ENCODE measurements at regions not wholly inside any gene's neighbourhood (a gene's known extent, or its start where the extent isn't known, plus 50 kb on each side); places are given as distances from the start of the nearest gene placed in this dataset.
"Not testable (repeated sequence)": the region's sequence is repeated elsewhere in the genome, so short reads cannot be mapped to it uniquely, and the experiment has no call there.

DNA sequence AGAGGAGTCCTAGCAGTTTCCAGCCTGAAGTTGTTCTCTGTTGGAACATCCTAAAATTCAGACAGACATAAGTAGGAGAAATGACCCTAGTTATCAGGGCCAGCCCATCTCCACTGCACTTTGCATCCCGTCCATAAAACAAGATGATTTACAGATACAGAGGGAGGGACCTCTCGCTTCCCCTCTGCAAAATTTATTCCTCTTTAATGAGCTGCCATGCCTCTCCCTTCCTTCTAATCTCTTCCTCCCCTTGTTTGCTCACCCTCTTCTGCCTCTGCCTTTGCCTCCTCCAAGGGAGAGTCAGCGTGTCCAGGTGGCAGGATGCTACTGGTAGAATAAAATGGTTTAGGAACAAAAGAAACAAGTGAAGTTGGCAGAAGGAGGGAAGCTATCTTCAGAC is 351.3 kb downstream of the SOX9 start:
- no peak for DNase-seq (ENCODE audit: low read depth in 2 of 2)

DNA sequence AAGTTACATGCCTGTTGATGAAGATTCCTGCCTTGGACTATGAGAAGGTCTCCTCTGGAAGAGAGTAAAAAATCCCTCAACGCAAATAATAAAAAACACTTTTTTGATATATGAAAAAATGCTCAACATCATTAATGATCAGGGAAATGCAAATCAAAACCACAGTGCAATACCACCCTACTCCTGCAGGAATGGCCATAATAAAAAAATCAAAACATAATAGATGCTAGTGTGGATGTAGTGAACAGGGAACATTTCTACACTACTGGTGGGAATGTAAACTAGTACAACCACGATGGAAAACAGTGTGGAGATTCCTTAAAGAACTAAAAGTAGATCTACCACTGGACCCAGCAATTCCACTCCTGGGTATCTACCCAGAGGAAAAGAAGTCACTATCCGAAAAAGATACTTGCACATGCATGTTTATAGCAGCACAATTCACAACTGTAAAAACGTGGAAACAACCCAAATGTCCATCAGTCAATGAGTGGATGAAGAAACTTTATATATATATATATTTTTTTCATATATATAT is 352.1 kb downstream of the SOX9 start:
- DNase-seq (ENCODE audit: low read depth in 2 of 2) = not testable (repeated sequence)

DNA sequence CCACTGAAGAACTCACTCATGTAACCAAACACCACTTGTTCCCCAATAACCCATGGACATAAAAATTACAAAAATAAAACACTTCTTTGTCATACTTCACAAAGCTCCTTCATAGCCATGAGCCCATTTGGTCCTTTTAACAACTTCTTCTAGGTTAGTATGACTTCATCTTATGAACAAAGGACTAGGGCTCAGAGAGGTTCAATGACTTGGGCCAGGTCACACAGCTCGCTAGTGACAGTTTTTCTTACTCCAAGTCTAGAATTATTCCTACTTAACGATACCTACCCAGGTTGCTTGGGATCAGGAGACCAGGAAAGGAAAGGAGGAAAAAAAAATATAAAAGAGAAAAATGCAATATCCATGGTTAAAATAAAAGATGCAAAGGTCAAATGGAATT is 353.4 kb downstream of the SOX9 start:
- DNase-seq (ENCODE audit: low read depth in 2 of 2) = no peak

DNA sequence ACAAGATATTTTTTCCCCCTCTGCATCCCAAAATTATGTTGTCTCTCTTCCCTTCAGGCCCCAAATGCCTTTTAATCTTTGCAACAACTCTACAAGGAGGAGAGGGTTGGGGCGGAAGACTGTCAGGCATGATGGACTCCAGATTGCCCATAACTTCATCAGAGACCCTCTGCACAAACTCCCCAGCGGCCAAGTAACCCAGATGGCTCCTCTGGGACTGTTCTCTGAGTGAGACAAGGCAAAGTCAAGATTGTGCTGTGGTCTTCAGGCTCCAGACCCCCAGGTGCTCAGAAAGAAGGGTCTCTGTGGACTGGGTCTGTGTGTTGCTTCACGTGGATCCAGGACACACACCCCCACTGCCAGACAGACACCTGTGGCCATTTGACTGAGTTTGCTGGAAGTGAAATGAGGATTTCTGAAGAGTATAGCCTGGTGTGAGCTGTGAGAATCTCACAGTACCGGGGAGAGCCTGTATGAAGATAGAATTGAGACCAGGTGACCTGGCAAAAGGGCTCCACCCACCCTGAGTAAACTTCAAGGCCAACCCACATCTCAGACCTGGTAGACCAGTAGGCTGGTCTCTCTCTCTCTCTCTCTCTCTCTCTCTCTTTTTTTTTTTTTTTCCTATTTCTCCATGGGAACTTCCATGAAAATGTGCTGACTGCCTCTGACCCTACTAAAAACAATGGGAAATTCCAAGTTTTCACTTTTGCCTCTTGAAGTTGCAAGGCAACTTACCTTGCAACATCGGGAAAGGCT is 354.1 kb downstream of the SOX9 start:
- no peak for DNase-seq (ENCODE audit: low read depth in 2 of 2)

DNA sequence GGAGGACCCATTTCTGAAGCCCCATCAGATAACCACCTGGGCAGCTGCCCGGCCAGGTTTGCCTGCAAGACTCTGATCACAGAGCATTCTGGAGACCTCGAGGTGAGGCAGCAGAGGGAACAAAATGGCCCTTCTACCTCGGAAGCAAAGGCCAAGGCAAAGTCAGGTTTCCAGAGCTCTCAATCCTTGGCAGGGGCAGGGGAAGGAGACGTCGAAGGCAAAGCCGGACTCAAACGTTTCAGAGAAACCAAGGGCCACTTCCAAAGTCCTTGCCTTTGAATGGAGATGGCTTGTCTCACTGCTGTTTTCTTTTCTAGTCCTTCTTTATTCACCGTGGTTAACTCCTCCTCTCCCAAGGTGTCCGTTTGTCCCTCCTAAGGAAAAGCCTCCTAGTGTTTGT is 355.3 kb downstream of the SOX9 start:
- DNase-seq (ENCODE audit: low read depth in 2 of 2) = no peak

DNA sequence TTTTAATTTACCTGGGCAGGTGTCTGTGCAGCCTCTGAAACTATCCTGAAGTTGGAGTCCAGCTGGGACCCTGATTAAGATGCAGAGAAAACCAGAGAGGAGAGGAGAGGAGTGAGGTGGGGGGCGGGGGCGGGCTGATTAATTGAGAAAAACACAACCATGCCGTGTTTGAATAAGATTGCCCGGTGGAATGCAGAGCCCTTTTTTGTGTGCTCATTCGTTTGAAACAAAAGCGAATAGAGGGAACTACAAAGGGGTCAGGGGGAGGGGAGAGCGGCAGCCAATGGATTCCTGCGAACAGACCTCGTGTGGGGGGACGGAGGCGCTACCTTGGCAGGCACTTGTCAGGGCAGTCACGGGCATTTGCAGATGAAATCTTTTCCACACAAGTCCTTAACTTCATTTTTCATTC is 355.8 kb downstream of the SOX9 start:
- no peak for DNase-seq (ENCODE audit: low read depth in 2 of 2)

DNA sequence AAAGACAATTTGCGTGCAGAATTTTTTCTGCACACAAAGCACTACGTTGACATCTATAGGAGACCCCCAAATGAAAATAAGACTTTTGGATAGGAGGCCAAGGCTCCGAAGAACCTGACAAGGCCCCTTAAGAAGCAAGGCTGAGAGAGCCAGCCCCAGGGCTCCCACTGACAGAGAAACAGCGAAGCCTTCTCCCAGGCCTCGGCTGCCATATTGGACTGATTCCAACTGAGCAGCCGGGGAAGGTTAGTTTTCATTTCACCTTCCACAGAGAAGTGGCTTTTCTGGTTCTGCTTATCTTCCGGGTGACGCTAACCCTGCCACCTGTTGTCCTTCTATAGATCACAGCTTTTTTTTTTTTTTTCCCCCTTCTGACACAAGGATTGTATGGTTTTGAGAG is 356.7 kb downstream of the SOX9 start:
- DNase-seq (ENCODE audit: low read depth in 2 of 2) = no peak

DNA sequence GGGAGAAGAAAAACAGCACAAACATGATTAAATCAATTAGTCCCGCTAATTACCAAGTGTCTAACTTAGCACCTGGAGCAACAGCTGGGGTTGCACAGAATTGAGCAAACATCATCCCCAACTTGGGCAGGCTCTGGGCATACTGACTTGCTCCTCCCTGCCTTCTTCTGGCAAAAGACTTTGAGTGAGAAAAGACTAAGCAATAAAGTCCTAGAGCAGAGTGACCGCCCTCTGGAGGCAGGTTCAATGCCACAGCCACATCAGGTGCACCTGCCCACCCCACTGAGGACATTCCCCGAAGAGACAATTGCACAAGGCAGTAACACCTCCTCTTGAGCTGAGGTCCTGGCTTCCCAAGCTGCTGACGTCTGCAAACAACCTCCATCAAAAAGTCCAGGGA is 358.3 kb downstream of the SOX9 start:
- no peak for DNase-seq (ENCODE audit: low read depth in 2 of 2)

DNA sequence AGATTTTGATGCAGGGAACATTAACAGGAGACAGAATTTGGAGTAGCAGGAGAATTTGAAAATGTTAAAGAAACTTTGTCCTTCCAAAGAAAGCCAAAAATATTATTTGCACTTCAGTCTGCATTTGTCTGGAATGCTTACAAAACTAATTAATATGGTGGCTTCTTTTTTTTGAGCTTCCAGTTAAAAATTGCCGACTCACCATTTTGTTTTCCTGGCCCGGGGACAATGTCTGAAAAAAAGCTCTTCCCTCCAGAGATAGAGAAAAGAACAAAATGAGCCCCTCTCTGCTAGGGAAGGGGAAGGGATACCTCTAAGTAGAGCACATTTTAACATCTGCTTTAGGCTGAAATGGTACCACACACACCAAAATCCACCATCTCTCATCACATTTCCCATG is 360.8 kb downstream of the SOX9 start:
- DNase-seq (ENCODE audit: low read depth in 2 of 2) = no peak

DNA sequence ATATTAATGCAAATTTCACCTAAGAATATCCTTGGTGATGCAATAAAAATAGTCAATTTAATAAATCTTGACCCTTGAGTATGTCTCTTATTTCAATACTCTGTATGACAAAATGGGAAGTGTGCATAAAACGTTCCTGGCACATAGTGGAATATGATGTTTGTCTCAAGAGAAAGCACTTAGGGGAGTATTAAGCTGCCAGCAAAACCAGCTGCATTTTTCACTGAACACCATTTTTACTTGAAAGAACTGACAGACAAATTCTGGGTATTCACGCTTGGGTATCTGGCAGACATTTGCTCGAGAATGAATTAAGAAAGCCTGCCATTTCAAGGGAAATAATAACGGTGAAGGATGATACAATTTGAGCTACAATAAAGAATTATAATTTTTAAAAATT is 364.8 kb downstream of the SOX9 start:
- DNase-seq (ENCODE audit: low read depth in 2 of 2) = no peak

DNA sequence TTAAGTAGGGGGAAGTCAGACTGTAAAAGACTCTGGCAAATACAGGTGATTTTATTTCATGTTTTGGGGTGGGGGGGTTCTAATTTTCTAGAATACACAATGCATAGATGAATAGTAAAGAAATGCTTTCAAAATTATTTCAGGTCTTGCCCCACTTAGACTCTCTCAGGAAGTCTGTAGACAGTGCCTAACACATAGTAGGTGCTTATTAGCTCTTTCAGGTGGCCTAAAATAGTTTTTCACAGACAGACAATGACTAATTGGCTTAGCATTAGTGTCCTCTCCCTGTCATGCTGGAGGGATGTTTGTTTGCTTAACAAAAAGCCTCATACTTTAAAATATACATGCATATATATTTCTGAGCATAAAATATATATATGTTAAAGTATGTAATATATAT is 366.0 kb downstream of the SOX9 start:
- no peak for DNase-seq (ENCODE audit: low read depth in 2 of 2)

DNA sequence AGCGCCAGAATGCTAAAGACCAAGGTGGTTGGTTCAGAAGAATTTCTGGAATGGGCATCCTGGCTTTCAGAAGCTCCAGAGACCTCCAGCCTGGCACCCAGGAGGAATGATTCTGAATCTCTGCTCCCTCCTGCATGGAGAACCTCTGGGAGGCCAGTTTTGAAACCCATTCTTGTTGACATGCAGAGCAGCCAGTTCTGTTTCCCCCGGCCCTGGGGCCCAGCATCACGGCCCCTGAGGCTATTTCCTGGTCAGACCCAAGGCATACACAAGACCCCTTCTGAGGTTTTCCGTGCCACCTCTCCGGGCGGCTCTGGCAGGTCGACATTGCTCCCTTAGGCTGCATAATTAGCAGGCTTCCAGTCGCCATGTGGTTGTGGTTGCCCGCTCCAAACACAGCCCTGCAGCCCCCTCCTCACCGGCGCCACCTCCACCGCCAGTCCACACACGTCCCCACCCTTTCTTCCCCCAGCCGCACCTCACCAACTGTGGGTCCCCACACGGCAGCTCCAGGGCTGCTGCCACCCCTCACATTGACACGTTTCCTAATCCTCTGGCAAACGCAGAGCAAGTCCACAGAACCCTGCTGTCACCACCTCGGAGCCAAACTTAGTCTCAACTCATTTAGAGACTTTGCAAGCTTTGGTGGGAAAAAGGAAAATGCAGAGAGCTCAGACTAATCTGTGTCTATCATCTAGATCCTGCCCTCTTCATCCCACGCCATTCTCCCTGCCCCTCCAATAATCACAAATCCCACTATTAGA is 367.1 kb downstream of the SOX9 start:
- DNase-seq (ENCODE audit: low read depth in 2 of 2) = no peak

DNA sequence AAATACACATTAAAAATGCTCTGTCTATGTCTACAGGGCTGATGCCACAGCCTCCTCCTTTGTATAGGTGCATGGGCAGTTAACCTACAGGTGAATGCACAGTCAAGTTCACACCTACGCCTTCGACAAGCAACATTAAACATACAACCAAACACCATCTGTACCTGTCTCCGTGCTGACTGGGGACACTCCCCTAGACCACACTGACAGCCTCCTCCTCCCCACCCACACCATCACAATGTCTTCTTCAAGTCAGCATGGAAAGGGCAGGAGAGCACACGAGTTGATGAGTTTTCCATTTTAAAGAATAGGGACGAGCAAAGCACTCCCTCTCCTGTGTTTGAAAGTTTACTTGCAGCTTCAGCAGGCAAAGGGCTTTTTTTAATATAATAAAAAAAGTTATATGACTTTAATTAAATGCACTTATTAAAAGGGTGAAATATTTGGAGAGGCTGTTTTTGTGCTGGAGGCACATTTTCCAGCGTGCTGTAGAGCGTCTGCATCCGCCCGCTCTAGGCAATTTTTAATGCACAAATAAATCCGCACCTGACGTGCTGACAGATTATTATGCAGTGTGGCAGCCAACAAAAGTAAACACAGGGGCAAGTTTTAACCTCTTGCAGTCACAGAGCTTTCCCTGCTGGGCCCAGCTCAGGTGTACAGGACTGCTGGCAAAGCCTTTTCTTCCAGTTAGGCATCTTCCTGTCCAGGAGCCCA is 367.9 kb downstream of the SOX9 start:
- no peak for DNase-seq (ENCODE audit: low read depth in 2 of 2)

DNA sequence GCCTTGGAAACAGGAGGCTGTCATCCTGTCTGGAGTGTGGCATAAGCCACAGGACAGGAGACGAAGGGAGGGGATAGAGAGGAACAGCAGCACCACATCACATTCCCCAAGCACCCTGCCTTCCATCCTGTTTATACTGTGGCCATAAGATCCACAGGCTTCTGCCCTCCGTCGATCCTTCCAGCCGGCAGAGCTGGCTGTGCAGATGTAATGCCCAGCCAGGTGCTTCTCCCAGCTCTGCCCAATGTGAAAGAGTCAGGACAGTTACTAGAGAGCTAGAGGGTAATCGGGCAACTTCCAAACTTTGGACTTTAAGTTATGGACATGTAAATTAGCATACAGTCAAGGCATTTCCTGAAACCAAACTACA is 368.4 kb downstream of the SOX9 start:
- no peak for DNase-seq (ENCODE audit: low read depth in 2 of 2)

DNA sequence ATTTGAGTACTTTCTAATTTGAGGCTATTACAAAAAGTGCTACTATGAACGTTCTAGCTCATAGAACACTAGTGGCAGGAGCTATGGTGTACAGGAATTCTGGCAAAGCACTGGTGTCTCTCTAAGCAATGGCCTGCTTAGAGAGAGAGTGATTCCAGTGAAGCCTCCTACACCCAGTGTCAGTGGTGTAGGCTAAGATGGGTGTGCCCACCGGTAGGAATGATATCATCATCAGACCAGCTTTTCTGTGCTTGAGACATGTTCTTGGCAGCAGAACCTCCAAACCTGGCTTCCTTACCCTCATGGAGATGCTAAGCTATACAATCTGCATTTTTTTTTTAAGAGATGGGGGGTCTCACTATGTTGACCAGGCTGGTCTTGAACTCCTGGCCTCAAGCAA is 370.3 kb downstream of the SOX9 start:
- no peak for DNase-seq (ENCODE audit: low read depth in 2 of 2)

DNA sequence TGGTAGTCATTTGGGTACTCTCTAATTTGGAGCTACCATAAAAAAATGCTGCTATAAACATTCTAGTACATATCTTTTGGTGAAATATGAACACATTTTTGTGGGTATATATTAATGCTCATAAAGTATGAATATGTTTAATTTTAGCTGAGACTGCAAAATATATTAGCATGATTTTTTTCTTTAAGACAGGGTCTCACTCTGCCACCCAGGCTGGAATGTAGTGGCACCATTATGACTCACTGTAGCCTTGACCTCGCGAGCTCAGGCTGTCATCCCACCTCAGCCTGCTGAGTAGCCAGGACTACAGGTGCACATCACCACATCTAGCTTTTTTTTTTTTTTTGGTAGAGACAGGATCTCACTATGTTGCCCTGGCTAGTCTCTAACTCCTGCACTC is 371.7 kb downstream of the SOX9 start:
- DNase-seq (ENCODE audit: low read depth in 2 of 2) = no peak

DNA sequence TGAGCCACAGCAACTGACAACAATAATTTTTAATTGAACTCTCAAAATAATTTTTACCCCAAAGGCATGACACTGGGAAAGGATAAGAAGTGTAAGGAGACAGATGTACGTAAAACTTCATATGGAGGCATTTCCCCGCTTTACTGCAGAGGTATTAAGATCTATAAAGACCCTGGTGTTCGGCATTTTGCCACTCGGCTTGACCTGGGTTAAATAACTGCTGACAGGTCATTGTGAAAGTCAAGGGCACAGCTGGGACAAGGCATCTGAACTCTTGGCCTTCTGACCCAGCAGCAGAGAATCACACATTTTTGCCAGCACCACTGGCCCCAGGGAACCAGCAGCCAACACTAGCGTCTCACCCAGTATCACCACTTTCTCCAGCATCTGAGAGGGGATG is 372.1 kb downstream of the SOX9 start:
- DNase-seq (ENCODE audit: low read depth in 2 of 2) = no peak

DNA sequence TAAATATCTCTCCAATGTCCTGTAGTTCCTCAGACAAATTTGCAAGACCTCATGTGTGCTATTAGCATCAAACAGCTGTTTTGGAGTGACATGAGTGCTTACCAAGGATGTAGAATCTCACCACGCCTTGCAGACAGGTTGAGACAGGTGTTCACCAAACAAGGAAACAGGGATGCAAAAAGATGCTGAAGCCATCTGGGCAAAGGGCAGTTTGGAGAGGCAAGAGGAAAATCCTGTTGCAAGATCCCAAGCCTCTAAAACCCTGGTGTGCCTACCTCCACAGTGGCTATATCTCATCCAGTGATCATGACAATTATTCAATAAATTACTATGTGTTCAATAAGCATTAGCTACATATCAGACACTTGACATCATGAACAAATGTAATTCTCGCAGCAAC is 373.7 kb downstream of the SOX9 start:
- no peak for DNase-seq (ENCODE audit: low read depth in 2 of 2)

DNA sequence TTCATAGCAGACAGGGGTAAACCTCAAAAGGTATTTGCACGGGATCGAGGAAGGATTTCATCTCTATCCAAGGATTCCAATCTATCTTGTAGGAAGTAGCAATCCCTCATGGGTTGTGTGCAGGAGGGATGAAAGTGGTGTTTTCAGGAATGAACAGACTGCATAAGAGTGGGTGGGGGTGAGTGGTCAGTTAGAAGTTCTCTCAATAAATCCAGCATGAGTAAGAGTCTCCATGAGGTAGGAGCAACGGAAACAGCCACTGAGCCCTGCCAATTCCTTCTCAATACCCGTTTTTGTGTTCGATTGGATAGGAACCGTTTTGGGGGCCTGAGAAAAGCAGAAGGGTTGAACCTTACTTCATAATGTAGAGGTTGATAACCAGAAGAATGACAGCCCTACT is 375.6 kb downstream of the SOX9 start:
- no peak for DNase-seq (ENCODE audit: low read depth in 2 of 2)

DNA sequence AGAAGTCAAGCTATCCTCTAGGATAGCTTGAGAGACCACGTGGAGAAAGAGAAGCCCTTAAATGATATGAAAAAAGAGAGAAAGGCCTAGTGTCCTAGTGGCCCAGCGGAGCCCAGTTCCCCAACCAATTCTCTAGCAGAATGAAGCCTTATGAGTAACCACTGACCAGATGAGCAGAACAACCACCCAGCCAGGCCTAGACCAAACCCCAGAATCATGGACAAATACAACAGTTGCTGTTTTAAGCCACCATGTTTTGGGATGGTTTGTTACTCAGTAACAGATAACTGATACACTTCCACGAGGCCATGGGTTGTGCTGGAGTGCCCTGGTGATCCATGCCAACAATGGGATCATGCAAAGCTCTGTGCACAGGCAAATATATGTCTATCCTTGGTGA is 377.1 kb downstream of the SOX9 start:
- no peak for DNase-seq (ENCODE audit: low read depth in 2 of 2)

DNA sequence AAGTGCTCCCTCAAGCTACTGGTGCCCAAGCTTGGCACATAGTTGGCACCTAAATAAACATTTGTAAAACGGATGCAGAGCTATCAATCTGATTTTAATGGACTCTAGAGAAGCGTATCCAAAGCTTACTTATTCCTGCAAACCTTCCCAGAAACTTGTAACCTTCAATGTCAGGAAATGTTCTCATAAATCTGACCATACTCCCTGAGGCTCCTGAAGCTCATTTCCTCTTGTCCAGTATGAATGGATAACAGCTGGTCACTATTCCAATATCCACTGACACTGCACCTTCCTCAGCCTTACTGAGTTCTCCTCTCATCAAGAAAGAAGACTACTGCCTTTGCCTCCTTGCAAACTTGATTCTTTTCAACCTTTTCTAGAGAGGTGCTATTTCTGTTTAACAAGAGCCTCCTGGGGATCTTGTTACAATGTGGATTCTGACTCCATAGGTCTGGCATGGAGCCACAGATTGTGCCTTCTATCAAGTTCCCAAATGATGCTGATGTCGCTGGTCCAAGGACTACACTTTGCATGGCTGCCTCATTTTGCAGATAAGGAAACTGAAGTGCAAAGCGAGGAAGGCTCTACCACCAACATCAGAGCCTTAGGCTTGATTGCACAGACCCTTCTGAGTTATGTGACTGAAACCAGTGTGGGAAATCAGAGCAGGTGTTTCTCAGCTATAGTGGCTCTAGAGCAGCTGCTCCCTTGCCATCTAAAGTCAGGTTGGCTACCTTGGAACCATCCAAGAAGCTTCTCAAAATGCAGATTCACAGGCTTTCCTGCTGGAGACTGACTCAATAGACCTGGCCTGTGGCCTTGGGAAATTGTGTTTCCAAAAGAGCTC is 377.8 kb downstream of the SOX9 start:
- DNase-seq (ENCODE audit: low read depth in 2 of 2) = no peak
